Breast epithelium (tissue), 4 donors: ENCODE measurements at regions not wholly inside any gene's neighbourhood (a gene's known extent, or its start where the extent isn't known, plus 50 kb on each side); places are given as distances from the start of the nearest gene placed in this dataset.

ENCODE experiments used
- DNase-seq, 2 donors: peaks; one replicate each; pipeline ENCODE4 v3.0.0-alpha.2; 2019; ENCODE audit warnings: low spot score in 2 of 2
- H3K27ac ChIP-seq, 2 donors: fragments of 200-600 bp; sonication (generic) in 1 of 2; one replicate each; pipeline ENCODE4 v1.5.1; 2016 to 2019; ENCODE audit warnings: mild to moderate bottlenecking in 1 of 2
- H3K27me3 ChIP-seq, 2 donors: fragments of 200-600 bp; sonication (generic) in 1 of 2; one replicate each; pipeline versions ENCODE4 v1.5.1 to v1.6.0; 2017 to 2019; ENCODE audit warnings: control low read depth in 1 of 2, mild to moderate bottlenecking in 1 of 2
- H3K36me3 ChIP-seq: fragments of 200-600 bp; one replicate; pipeline ENCODE4 v1.5.1; 2019
- H3K4me1 ChIP-seq, 2 donors: fragments of 200-600 bp; sonication (generic); one replicate each; pipeline ENCODE4 v1.5.1; 2016 to 2019; ENCODE audit warnings: control low read depth in 1 of 2
- H3K4me3 ChIP-seq, 3 donors: fragments of 200-600 bp; sonication (generic); 1 replicate in 2 of 3; 2 replicates in 1 of 3; pipeline ENCODE4 v1.5.1; 2016 to 2019; ENCODE audit warnings: mild to moderate bottlenecking in 3 of 3, moderate library complexity in 2 of 3
- H3K9me3 ChIP-seq, 2 donors: fragments of 200-600 bp; sonication (generic) in 1 of 2; one replicate each; pipeline ENCODE4 v1.5.1; 2016 to 2019; ENCODE audit warnings: control low read depth in 1 of 2
- CTCF ChIP-seq, 3 donors: fragments of 450-650 bp; IDR thresholded peaks; one replicate each; pipeline ENCODE4 v1.5.1; 2016 to 2017; ENCODE audit warnings: antibody characterized with exemption in 3 of 3, mild to moderate bottlenecking in 3 of 3, moderate library complexity in 3 of 3
- POLR2A ChIP-seq: fragments of 450-650 bp; IDR thresholded peaks from one replicate; pipeline ENCODE4 v1.6.1; 2016; ENCODE audit warnings: antibody characterized with exemption, mild to moderate bottlenecking, moderate library complexity
- POLR2AphosphoS5 ChIP-seq, 3 donors: sonication (generic); formaldehyde crosslinking; IDR thresholded peaks; one replicate each; pipeline ENCODE4 v1.6.1; 2017; ENCODE audit warnings: antibody characterized with exemption in 3 of 3
- intact Hi-C: fragments of 100-400 bp; cut with DNase I; formaldehyde crosslinking; loops from one replicate; pipeline ENCODE4 v1.15.1; 2023; ENCODE audit warnings: low total_unique reads

- no peak for TF ChIP-seq CTCF (IDR thresholded peaks at IDR 0.05)
- Histone ChIP-seq H3K36me3 (no peaks in the 10 kb centered on the region), H3K4me1 (no peaks in the 10 kb centered on the region), H3K4me3 (no peak overlapping the region), H3K27me3 (no peaks in the 10 kb centered on the region), H3K27ac (no peak overlapping the region), H3K9me3 (no peaks in the 10 kb centered on the region)
- intact Hi-C loops = no loop called here
- no peak for DNase-seq
These were observed 319.4 kb upstream of the KCNH7 start for GRCh38 chr2:163157891-163158496.

GRCh38 chr2:163157411-163157810 is 318.8 kb upstream of the KCNH7 start:
- Histone ChIP-seq H3K27ac (no peak overlapping the region), H3K36me3 (no peaks in the 10 kb centered on the region), H3K9me3 (no peaks in the 10 kb centered on the region), H3K4me3 (no peak overlapping the region), H3K27me3 (no peaks in the 10 kb centered on the region), H3K4me1 (no peaks in the 10 kb centered on the region)
- TF ChIP-seq POLR2AphosphoS5 (IDR thresholded peaks at IDR 0.05) (no peak), POLR2A (no peak), CTCF (IDR thresholded peaks at IDR 0.05) (no peak)
- DNase-seq = no peak
- intact Hi-C loops = no loop called here

GRCh38 chr2:163155925-163156324 is 317.4 kb upstream of the KCNH7 start:
- intact Hi-C loops = no loop called here
- Histone ChIP-seq H3K4me3 (no peak overlapping the region), H3K27ac (no peak overlapping the region), H3K27me3 (no peaks in the 10 kb centered on the region), H3K4me1 (no peaks in the 10 kb centered on the region), H3K9me3 (no peaks in the 10 kb centered on the region), H3K36me3 (no peaks in the 10 kb centered on the region)
- TF ChIP-seq POLR2A (no peak), POLR2AphosphoS5 (IDR thresholded peaks at IDR 0.05) (no peak), CTCF (IDR thresholded peaks at IDR 0.05) (no peak)
- DNase-seq = no peak

GRCh38 chr2:163155279-163155883 is 316.8 kb upstream of the KCNH7 start:
- Histone ChIP-seq H3K27me3 (no peaks in the 10 kb centered on the region), H3K4me1 (no peaks in the 10 kb centered on the region), H3K9me3 (no peaks in the 10 kb centered on the region), H3K4me3 (no peak overlapping the region), H3K27ac (no peak overlapping the region), H3K36me3 (no peaks in the 10 kb centered on the region)
- intact Hi-C loops = no loop called here
- DNase-seq = no peak
- TF ChIP-seq CTCF (IDR thresholded peaks at IDR 0.05) = peak; percentile 56 to 75 (median 56)
- TF ChIP-seq POLR2A = no peak

GRCh38 chr2:163142618-163143017 is 304.1 kb upstream of the KCNH7 start:
- Histone ChIP-seq H3K4me3 (no peak overlapping the region), H3K27ac (no peak overlapping the region), H3K36me3 (no peaks in the 10 kb centered on the region), H3K9me3 (peaks cover 0 to 4% of the 10 kb centered on the region in 2 donors), H3K4me1 (no peaks in the 10 kb centered on the region), H3K27me3 (no peaks in the 10 kb centered on the region)
- DNase-seq = no peak
- no peak for TF ChIP-seq POLR2A
- TF ChIP-seq POLR2AphosphoS5 (IDR thresholded peaks at IDR 0.05) = no peak
- no peak for TF ChIP-seq CTCF (IDR thresholded peaks at IDR 0.05)
- intact Hi-C loops = no loop called here
